ENCODE measurements at regions not wholly inside any gene's neighbourhood (a gene's known extent, or its start where the extent isn't known, plus 50 kb on each side); places are given as distances from the start of the nearest gene placed in this dataset.

- Mint-ChIP-seq H3K4me3 (no peak overlapping the region), H3K27me3 (no peaks in the 10 kb centered on the region), H3K4me1 (no peaks in the 10 kb centered on the region), H3K27ac (no peak overlapping the region), H3K9me3 (peaks cover 10% of the 10 kb centered on the region), H3K36me3 (ENCODE audit: low read depth) (no peaks in the 10 kb centered on the region)
- intact Hi-C loops (cut with micrococcal nuclease), result no loop called here
- DNase-seq (no peak), ATAC-seq (ENCODE audit: low read depth) (no peak)
- TF ChIP-seq, protein P1, sequence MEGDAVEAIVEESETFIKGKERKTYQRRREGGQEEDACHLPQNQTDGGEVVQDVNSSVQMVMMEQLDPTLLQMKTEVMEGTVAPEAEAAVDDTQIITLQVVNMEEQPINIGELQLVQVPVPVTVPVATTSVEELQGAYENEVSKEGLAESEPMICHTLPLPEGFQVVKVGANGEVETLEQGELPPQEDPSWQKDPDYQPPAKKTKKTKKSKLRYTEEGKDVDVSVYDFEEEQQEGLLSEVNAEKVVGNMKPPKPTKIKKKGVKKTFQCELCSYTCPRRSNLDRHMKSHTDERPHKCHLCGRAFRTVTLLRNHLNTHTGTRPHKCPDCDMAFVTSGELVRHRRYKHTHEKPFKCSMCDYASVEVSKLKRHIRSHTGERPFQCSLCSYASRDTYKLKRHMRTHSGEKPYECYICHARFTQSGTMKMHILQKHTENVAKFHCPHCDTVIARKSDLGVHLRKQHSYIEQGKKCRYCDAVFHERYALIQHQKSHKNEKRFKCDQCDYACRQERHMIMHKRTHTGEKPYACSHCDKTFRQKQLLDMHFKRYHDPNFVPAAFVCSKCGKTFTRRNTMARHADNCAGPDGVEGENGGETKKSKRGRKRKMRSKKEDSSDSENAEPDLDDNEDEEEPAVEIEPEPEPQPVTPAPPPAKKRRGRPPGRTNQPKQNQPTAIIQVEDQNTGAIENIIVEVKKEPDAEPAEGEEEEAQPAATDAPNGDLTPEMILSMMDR (IDR thresholded peaks at IDR 0.05), result no peak
- ChIA-PET POLR2A (no interaction called here), CTCF (no interaction called here)
These were observed 1328.6 kb downstream of the UQCRFS1 start for GRCh38 chr19:27884376-27884775.

- ChIA-PET POLR2A (no interaction called here), CTCF (no interaction called here)
- intact Hi-C loops (cut with micrococcal nuclease), result no loop called here
- H3K36me3 Mint-ChIP-seq (ENCODE audit: low read depth), result no peaks in the 10 kb centered on the region
- no peak overlapping the region for H3K27ac Mint-ChIP-seq
- DNase-seq (no peak), ATAC-seq (ENCODE audit: low read depth) (no peak)
- H3K27me3 Mint-ChIP-seq, result no peaks in the 10 kb centered on the region
- H3K4me3 Mint-ChIP-seq, result no peak overlapping the region
- H3K4me1 Mint-ChIP-seq, result no peaks in the 10 kb centered on the region
- H3K9me3 Mint-ChIP-seq, result peaks cover 14% of the 10 kb centered on the region
- TF ChIP-seq, protein P1 (IDR thresholded peaks at IDR 0.05), result no peak
These were observed 1331.7 kb downstream of the UQCRFS1 start for GRCh38 chr19:27881213-27881612.

DNA sequence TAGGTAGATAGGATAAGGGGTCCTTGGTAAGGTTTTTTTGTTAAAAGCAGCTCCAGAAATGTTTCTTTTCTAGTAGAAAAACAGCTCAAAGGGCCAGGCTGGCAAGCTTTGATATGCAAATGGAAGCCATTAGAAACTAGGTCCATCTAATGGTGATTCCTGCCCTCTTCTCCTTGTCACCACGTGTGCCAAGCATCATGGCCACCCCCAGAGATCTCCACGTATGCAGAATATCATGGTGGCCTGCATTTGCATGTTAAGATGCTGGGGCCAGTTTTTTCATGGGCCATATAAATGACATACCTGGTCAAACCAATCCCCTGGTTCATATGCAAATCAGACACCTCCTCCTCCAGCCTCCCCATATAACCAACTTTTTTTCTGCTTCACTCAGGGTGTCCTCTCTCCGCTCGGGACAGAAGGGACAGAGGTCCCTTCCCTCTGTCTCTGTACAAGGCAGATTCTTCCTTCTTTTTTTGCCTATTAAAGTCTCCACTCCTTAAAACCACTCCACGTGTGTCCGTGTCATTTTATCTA is 1335.9 kb downstream of the UQCRFS1 start:
- H3K4me1 Mint-ChIP-seq, result no peaks in the 10 kb centered on the region
- TF ChIP-seq, protein P1 (IDR thresholded peaks at IDR 0.05), result no peak
- ATAC-seq (ENCODE audit: low read depth) (no peak), DNase-seq (no peak)
- intact Hi-C loops (cut with micrococcal nuclease), result no loop called here
- CTCF ChIA-PET, result no interaction called here
- H3K27me3 Mint-ChIP-seq, result no peaks in the 10 kb centered on the region
- no peak overlapping the region for H3K4me3 Mint-ChIP-seq
- H3K9me3 Mint-ChIP-seq, result peaks cover 14% of the 10 kb centered on the region
- H3K36me3 Mint-ChIP-seq (ENCODE audit: low read depth), result peaks cover 4% of the 10 kb centered on the region
- H3K27ac Mint-ChIP-seq, result no peak overlapping the region
- POLR2A ChIA-PET, result no interaction called here

DNA sequence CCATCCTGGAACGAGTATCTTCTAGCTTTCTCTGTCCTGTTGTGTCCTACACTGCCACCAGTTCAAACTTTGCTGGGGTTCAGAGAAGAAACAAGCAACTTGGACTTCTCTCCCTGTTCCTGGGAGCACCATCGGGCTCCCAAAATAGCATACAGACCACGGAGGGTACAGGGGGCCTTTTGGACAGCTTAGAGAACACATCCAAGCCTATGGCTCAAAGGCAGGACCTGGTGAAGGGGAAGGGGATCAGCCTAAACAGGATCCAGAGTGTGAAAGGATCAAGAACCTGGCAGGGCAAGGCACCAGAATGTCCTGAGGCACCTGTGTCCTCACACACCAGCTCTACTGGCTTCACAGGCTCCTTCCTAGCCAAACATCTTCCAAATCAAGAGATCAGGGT is 1336.5 kb downstream of the UQCRFS1 start:
- ChIA-PET CTCF (no interaction called here), POLR2A (no interaction called here)
- intact Hi-C loops (cut with micrococcal nuclease), result no loop called here
- no peaks in the 10 kb centered on the region for H3K27me3 Mint-ChIP-seq
- H3K9me3 Mint-ChIP-seq, result peaks cover 14% of the 10 kb centered on the region
- TF ChIP-seq, protein P1 (IDR thresholded peaks at IDR 0.05), result no peak
- H3K27ac Mint-ChIP-seq, result no peak overlapping the region
- H3K4me3 Mint-ChIP-seq, result no peak overlapping the region
- H3K4me1 Mint-ChIP-seq, result no peaks in the 10 kb centered on the region
- DNase-seq (no peak), ATAC-seq (ENCODE audit: low read depth) (no peak)
- peaks cover 4% of the 10 kb centered on the region for H3K36me3 Mint-ChIP-seq (ENCODE audit: low read depth)

DNA sequence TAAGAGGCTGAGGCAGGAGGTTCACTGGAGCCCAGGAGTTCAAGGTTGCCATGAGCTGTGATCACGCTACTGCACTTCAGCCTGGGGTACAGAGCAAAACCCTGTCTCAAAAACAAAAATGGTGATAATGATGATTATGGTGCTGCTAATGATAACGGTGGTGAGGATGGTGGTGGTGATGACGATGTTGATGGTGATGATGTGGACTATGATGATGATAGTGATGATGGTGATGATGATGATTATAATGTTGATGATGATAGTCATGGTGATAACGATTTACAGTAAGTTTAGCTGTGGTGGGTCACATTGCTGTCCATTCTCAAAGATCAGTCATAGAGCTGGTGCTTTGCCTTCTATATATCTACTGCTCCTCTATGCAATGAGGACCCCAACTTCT is 1340.6 kb downstream of the UQCRFS1 start:
- H3K27ac Mint-ChIP-seq, result no peak overlapping the region
- H3K27me3 Mint-ChIP-seq, result no peaks in the 10 kb centered on the region
- intact Hi-C loops (cut with micrococcal nuclease), result no loop called here
- CTCF ChIA-PET, result no interaction called here
- H3K4me1 Mint-ChIP-seq, result no peaks in the 10 kb centered on the region
- DNase-seq (no peak), ATAC-seq (ENCODE audit: low read depth) (no peak)
- POLR2A ChIA-PET, result no interaction called here
- H3K4me3 Mint-ChIP-seq, result no peak overlapping the region
- H3K36me3 Mint-ChIP-seq (ENCODE audit: low read depth), result peaks cover 11% of the 10 kb centered on the region
- H3K9me3 Mint-ChIP-seq, result peaks cover 15% of the 10 kb centered on the region
- TF ChIP-seq, protein P1 (IDR thresholded peaks at IDR 0.05), result no peak
